Kidney (tissue), 13 donors: ENCODE measurements at regions not wholly inside any gene's neighbourhood (a gene's known extent, or its start where the extent isn't known, plus 50 kb on each side); places are given as distances from the start of the nearest gene placed in this dataset.

ENCODE experiments used
- DNase-seq, 5 donors: peaks; one replicate each; pipeline ENCODE4 v3.0.0-alpha.2; 2013 to 2020
- FAIRE-seq: peaks from 2 replicates; lab custom pipeline; 2012; peaks lifted over from hg19 to GRCh38; lab: Jason Lieb, UNC
- H3K27ac ChIP-seq, 2 donors: one replicate each; pipeline ENCODE4 v1.7.0; 2013; ENCODE audit warnings: low read depth in 2 of 2, low read length in 2 of 2, inconsistent platforms in 1 of 2
- H3K27me3 ChIP-seq: one replicate; pipeline ENCODE4 v1.7.1; 2013; ENCODE audit warnings: low read length, inconsistent platforms; ENCODE audit not compliant: control insufficient read depth, insufficient read depth
- H3K36me3 ChIP-seq, 3 donors: one replicate each; pipeline versions ENCODE4 v1.7.0 to v1.7.1; 2013; ENCODE audit warnings: low read length in 3 of 3, control low read depth in 1 of 3, inconsistent platforms in 1 of 3; ENCODE audit not compliant: insufficient read depth in 3 of 3, control insufficient read depth in 2 of 3
- H3K4me1 ChIP-seq, 3 donors: one replicate each; pipeline versions ENCODE4 v1.7.0 to v1.7.1; 2013; ENCODE audit warnings: low read length in 3 of 3, inconsistent platforms in 1 of 3, low read depth in 1 of 3; ENCODE audit not compliant: control insufficient read depth in 2 of 3, insufficient read depth in 2 of 3
- H3K4me3 ChIP-seq, 3 donors: one replicate each; pipeline versions ENCODE4 v1.7.0 to v1.8.1; 2013; ENCODE audit warnings: low read length in 3 of 3, control low read depth in 1 of 3, inconsistent platforms in 1 of 3
- H3K9ac ChIP-seq, 3 donors: one replicate each; pipeline versions ENCODE4 v1.7.0 to v1.7.1; 2013; ENCODE audit warnings: low read length in 3 of 3, control low read depth in 1 of 3, inconsistent platforms in 1 of 3
- H3K9me3 ChIP-seq, 3 donors: one replicate each; pipeline versions ENCODE4 v1.7.0 to v1.7.1; 2013; ENCODE audit warnings: low read length in 3 of 3, control low read depth in 1 of 3, inconsistent platforms in 1 of 3; ENCODE audit not compliant: control insufficient read depth in 2 of 3, insufficient read depth in 1 of 3
- CTCF ChIP-seq: IDR thresholded peaks from 3 replicates; pipeline ENCODE4 v1.5.1; 2012; ENCODE audit warnings: mild to moderate bottlenecking, moderate library complexity, borderline replicate concordance; ENCODE audit not compliant: insufficient read depth; ENCODE audit errors: extremely low read depth
- intact Hi-C: fragments of 100-400 bp; cut with DNase I; formaldehyde crosslinking; loops from one replicate; pipeline ENCODE4 v1.11.1; 2022
- donor health status: control.
- donor health status: control.
- donor health status: control.
- donor health status: control.
- donor health status: control.
- donor health status: DM: yes; HTN: yes; CAD: no.
- donor health status: Normal renal cell carcinoma (clear cell type).

GRCh38 chr2:42886921-42887320 is 94.5 kb upstream of the HAAO start:
- no peaks in the 10 kb centered on the region for H3K4me1 ChIP-seq
- DNase-seq (peak in 1 of 5 donors; percentile 9), FAIRE-seq (no peak)
- no peaks in the 10 kb centered on the region for H3K36me3 ChIP-seq
- H3K27me3 ChIP-seq, result no peaks in the 10 kb centered on the region
- no peak overlapping the region for H3K4me3 ChIP-seq
- H3K27ac ChIP-seq, result no peak overlapping the region
- intact Hi-C loops, result no loop called here
- no peak overlapping the region for H3K9ac ChIP-seq
- H3K9me3 ChIP-seq, result no peaks in the 10 kb centered on the region
- no peak for TF ChIP-seq CTCF

- no peaks in the 10 kb centered on the region for H3K9me3 ChIP-seq
- no peak for FAIRE-seq
- H3K4me1 ChIP-seq, result peaks cover 0 to 22% (median 19%) of the 10 kb centered on the region in 3 donors
- no peak overlapping the region for H3K27ac ChIP-seq
- H3K36me3 ChIP-seq, result no peaks in the 10 kb centered on the region
- no peak overlapping the region for H3K9ac ChIP-seq
- no peaks in the 10 kb centered on the region for H3K27me3 ChIP-seq
- H3K4me3 ChIP-seq, result no peak overlapping the region
- TF ChIP-seq CTCF, result no peak
- no peak for DNase-seq
- intact Hi-C loops, result no loop called here
Measured at GRCh38 chr2:42882756-42883155, 90.4 kb upstream of the HAAO start.

- Histone ChIP-seq H3K27ac (no peak overlapping the region), H3K27me3 (no peaks in the 10 kb centered on the region), H3K4me1 (peaks cover 0 to 22% (median 19%) of the 10 kb centered on the region in 3 donors), H3K36me3 (no peaks in the 10 kb centered on the region), H3K4me3 (no peak overlapping the region), H3K9ac (no peak overlapping the region), H3K9me3 (no peaks in the 10 kb centered on the region)
- FAIRE-seq (no peak), DNase-seq (no peak)
- TF ChIP-seq CTCF, result no peak
- intact Hi-C loops, result no loop called here
Measured at GRCh38 chr2:42881732-42882131, 89.3 kb upstream of the HAAO start.
